AG10803 (cell line): ENCODE measurements at regions not wholly inside any gene's neighbourhood (a gene's known extent, or its start where the extent isn't known, plus 50 kb on each side); places are given as distances from the start of the nearest gene placed in this dataset.
A peak's percentile ranks its signal among the peaks of the same experiment; 100 is the strongest.
"Not testable (repeated sequence)": the region's sequence is repeated elsewhere in the genome, so short reads cannot be mapped to it uniquely, and the experiment has no call there.

Source experiments
- DNase-seq: peaks from one replicate; pipeline ENCODE4 v3.0.0; 2010; ENCODE audit warnings: low read depth
- H3K4me3 ChIP-seq: 2 replicates; pipeline ENCODE4 v1.5.1; 2011; ENCODE audit warnings: mild to moderate bottlenecking, low read length, control low read depth
- TF ChIP-seq, protein P1 (sequence below): conservative IDR thresholded peaks from 2 replicates; pipeline ENCODE4 v1.5.1; 2011; ENCODE audit warnings: mild to moderate bottlenecking, low read length, control low read depth, inconsistent platforms

DNA sequence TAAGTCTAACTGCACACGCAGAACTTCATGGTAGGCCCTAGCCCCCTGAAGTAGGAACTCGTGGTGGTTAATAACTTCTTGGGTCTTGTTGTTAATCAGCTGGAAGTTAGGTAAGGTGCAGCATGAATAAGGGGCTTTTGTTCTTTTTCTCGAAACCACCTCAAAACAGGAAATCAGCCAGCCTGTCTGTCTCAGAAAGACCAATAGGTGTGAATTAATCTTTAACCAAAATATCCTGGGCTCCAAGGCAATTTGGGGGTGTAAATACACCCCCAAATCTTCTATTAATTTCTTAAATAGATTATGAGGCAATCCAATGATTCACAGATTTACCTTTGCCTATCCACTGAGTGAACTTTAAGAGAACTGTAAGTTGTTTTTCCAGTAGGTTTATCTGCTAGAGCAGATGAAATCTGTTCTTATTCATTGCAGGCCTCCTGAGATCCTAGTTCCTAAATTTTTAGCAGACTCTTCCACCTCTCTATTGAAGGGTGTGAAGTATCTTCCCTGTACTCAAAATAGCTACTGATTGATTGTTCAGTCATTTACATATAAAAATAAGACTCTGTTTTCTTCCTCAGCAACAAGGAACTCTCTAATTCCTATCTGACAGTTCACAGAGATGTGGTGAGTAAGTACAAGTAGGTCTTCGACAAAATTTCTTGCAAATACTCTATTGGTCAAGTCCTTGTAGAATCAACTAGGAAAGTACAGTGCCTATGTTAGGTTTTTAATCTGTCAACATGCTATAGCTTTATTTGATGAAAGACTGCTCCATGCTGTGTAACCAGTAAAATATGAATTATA, 427.1 kb upstream of the NOX3 start:
- TF ChIP-seq, protein P1, sequence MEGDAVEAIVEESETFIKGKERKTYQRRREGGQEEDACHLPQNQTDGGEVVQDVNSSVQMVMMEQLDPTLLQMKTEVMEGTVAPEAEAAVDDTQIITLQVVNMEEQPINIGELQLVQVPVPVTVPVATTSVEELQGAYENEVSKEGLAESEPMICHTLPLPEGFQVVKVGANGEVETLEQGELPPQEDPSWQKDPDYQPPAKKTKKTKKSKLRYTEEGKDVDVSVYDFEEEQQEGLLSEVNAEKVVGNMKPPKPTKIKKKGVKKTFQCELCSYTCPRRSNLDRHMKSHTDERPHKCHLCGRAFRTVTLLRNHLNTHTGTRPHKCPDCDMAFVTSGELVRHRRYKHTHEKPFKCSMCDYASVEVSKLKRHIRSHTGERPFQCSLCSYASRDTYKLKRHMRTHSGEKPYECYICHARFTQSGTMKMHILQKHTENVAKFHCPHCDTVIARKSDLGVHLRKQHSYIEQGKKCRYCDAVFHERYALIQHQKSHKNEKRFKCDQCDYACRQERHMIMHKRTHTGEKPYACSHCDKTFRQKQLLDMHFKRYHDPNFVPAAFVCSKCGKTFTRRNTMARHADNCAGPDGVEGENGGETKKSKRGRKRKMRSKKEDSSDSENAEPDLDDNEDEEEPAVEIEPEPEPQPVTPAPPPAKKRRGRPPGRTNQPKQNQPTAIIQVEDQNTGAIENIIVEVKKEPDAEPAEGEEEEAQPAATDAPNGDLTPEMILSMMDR: no peak
- H3K4me3 ChIP-seq: no peak overlapping the region
- no peak for DNase-seq

- no peak for DNase-seq
- TF ChIP-seq, protein P1: no peak
- no peak overlapping the region for H3K4me3 ChIP-seq
Measured at GRCh38 chr6:155881826-155882526, 426.3 kb upstream of the NOX3 start.

GRCh38 chr6:155880900-155881299, 425.3 kb upstream of the NOX3 start:
- TF ChIP-seq, protein P1: no peak
- peak; percentile 17 for DNase-seq
- no peak overlapping the region for H3K4me3 ChIP-seq

DNA sequence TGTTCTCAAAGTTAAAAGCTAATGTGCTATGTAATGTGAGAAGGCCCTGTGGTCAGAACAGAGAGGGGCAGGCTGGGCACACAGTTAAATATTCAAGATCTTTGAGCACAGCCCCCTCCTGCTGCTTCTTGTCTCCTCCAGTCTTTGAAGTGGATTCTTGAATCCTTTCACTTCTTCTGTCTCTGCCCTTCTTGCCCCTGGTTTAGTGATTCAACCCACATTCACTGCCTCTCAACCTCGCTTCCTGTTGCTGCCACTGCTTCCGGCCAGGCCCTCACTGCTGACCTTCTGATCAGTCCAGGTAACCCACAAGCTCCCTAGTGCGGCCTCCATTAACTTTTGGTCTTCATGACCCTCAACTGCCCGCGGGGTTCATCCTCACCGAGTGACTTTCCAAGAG, 417.3 kb upstream of the NOX3 start:
- H3K4me3 ChIP-seq: no peak overlapping the region
- DNase-seq: no peak
- TF ChIP-seq, protein P1: no peak

DNA sequence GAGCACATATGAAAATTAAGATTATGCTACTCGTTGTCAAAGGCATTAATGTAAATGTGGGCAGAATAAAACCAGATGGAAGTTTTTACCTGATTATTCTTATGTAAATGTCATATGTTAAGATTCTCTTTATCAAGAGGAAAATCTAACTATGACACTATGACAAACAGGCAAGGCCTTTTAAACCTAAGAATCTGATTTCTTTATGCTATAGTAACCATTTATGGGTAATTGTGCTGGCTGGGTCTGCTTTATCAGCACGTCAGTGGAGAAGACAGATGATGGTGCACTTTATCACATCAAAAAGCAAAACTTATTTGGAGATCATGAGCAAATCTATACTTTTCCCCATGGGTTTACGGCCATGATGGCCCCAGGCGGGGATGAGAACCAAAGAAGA, 412.0 kb upstream of the NOX3 start:
- H3K4me3 ChIP-seq: no peak overlapping the region
- TF ChIP-seq, protein P1: no peak
- DNase-seq: no peak

DNA sequence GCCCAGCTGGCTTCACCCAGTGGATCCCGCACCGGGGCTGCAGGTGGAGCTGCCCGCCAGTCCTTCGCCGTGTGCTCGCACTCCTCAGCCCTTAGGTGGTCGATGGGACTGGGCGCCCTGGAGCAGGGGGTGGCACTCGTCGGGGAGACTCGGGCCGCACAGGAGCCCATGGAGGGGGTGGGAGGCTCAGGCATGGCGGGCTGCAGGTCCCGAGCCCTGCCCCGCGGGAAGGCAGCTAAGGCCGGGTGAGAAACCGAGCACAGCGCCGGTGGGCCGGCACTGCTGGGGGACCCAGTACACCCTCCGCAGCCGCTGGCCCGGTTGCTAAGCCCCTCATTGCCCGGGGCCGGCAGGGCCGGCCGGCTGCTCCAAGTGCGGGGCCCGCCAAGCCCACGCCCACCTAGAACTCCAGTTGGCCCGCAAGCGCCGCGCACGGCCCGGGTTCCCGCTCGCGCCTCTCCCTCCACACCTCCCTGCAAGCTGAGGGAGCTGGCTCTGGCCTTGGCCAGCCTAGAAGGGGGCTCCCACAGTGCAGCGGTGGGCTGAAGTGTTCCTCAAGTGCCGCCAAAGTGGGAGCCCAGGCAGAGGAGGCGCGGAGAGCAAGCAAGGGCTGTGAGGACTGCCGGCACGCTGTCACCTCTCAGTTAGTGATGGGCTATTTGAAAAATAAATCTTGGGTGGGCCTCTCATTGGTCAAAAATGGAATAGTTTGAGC, 411.2 kb upstream of the NOX3 start:
- not testable (repeated sequence) for DNase-seq, H3K4me3 ChIP-seq

GRCh38 chr6:155861821-155862220, 406.2 kb upstream of the NOX3 start:
- no peak for DNase-seq
- no peak overlapping the region for H3K4me3 ChIP-seq
- TF ChIP-seq, protein P1: no peak

DNA sequence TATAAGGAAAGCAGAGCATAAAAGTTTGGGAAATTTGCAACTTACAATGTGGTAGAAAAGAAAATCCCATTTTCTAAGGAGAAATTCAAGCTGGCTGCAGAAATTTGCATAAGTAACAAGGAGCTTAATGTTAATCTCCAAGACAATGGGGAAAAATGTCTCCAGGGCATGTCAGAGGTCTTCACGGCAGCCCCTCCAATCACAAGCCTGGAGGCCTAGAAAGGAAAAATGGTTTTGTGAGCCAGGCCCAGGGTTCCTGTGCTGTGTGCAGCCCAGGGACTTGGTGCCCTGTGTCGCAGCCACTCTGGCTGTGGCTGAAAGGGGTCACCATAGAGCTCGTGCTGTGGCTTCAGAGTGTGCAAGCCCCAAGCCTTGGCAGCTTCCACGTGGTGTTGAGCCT, 403.3 kb upstream of the NOX3 start:
- H3K4me3 ChIP-seq, DNase-seq: not testable (repeated sequence)
